GM18502 (cell line): ENCODE measurements at regions not wholly inside any gene's neighbourhood (a gene's known extent, or its start where the extent isn't known, plus 50 kb on each side); places are given as distances from the start of the nearest gene placed in this dataset.

Experiments used
- ATAC-seq: cut with Tn5 transposase; IDR thresholded peaks from one replicate; pipeline ENCODE4 v1.9.1; 2021; ENCODE audit warnings: mild to moderate bottlenecking; ENCODE audit not compliant: unreplicated experiment, poor library complexity

- peak; percentile 80 for ATAC-seq
Observed at GRCh38 chr14:56491299-56492285, 88.0 kb upstream of the TMEM260 start.

DNA sequence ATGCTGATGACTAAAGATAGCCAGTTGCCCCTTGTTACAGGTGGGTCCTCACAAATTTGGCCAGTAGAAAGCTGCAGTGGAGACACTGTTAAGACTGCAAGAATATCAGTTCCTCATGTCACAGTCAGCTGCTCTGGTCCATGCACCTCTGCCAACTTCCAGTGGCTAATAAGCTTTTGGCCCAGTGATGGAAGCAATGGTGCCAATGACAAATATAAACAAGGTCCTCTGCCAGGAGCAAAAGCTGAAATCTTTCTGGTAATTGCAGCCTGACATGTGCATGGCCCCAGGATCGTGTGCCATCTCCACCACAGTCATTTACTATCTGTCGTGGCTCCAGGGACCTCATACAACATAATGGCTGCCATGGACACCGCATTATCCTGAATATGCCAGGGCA is 85.4 kb upstream of the TMEM260 start:
- no peak for ATAC-seq

GRCh38 chr14:56498112-56498511 is 81.5 kb upstream of the TMEM260 start:
- ATAC-seq: no peak

DNA sequence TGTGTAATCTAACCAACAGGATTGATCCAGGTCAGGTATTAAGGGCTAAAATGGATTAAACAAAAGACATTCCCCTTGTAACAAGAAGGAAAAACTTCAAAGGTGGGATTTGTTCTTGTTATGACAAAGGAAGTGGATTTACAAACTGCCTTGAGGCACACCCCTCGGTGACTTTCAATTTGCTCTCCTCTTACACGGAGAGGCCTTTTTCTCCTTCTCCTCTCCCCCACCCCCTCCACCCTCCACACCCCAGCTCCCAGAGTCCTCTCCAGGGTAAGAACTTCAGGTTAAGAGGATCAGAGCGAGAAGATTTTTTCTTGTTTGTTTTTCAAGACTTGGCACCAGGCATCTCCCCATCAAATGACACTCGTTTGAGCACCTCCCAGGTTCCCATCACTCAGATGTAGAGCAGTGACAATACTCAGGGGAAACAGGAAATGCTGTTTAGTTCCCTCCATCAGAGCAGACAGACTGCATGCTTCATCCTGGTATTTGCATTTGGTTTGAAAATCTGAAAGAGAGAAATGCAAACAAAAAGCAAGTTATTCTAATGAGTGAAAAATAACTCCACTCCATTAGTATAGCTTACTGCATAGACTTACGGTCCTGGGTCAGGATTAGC is 77.6 kb upstream of the TMEM260 start:
- no peak for ATAC-seq

GRCh38 chr14:56505361-56505760 is 74.2 kb upstream of the TMEM260 start:
- ATAC-seq: no peak

- no peak for ATAC-seq
Observed at GRCh38 chr14:56512521-56512920, 67.1 kb upstream of the TMEM260 start.

DNA sequence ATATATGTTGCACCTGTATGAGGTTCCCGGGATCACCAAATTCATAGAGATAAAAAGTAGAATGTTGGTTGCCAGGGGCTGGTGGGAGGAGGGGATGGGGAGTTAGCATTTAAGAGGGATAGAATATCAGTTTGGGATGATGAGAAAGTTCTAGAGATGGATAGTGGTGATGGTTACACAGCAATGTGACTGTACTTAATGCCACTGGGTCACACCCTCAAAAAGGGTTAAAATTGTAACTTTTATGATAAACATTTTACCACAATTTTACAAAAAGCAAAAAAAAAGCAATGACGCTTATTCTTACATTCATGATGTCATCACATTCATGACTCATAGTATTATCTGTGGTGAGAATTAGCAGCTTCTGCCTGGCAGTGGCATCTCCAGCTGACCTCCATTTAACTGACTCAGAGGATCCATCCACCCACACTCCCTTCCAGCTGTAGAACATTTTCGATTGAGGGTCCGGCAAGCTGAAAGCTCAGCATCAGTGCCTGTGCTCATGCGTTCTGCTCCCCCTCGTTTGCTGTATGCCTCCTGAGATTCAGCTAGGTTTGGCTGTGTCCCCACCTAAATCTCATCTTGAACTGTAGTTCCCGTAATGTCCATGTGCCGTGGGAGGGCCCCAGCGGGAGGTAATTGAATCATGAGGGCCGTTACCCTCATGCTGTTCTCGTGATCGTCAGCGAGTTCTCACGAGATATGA is 64.8 kb upstream of the TMEM260 start:
- ATAC-seq: no peak

- ATAC-seq: no peak
Observed at GRCh38 chr14:56515739-56516138, 63.9 kb upstream of the TMEM260 start.

- ATAC-seq: no peak
Observed at GRCh38 chr14:56522403-56522802, 57.2 kb upstream of the TMEM260 start.

- ATAC-seq: no peak
Observed at GRCh38 chr14:56524971-56525677, 54.5 kb upstream of the TMEM260 start.

DNA sequence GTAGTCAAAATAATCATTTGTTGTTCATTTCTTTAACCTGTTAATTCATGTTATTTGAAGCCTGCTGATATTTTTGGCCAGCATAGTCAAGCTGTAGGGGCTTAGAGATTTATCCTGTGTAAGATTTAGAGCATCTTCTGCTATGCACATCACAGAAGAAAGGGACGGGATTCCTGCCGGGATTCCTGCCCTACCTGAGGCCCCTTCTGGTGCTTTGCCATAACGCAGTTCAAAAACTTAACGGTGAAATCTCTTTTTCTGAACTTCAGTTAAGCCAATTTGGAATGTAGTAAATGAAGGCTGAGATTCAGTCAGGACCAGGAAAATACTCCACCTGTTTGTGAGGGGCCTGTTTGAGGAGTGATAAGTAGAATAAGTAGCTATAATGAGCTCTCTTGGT is 50.7 kb upstream of the TMEM260 start:
- ATAC-seq: no peak
